ENCODE measurements at regions not wholly inside any gene's neighbourhood (a gene's known extent, or its start where the extent isn't known, plus 50 kb on each side); places are given as distances from the start of the nearest gene placed in this dataset.
"Not testable (repeated sequence)": the region's sequence is repeated elsewhere in the genome, so short reads cannot be mapped to it uniquely, and the experiment has no call there.

GRCh38 chr4:23084559-23085248, 392.0 kb downstream of the GBA3 start:
- DNase-seq (ENCODE audit: low read depth), result no peak

- DNase-seq (ENCODE audit: low read depth), result no peak
Observed at GRCh38 chr4:23083391-23083790, 390.7 kb downstream of the GBA3 start.

GRCh38 chr4:23080171-23080570, 387.4 kb downstream of the GBA3 start:
- not testable (repeated sequence) for DNase-seq (ENCODE audit: low read depth)

DNA sequence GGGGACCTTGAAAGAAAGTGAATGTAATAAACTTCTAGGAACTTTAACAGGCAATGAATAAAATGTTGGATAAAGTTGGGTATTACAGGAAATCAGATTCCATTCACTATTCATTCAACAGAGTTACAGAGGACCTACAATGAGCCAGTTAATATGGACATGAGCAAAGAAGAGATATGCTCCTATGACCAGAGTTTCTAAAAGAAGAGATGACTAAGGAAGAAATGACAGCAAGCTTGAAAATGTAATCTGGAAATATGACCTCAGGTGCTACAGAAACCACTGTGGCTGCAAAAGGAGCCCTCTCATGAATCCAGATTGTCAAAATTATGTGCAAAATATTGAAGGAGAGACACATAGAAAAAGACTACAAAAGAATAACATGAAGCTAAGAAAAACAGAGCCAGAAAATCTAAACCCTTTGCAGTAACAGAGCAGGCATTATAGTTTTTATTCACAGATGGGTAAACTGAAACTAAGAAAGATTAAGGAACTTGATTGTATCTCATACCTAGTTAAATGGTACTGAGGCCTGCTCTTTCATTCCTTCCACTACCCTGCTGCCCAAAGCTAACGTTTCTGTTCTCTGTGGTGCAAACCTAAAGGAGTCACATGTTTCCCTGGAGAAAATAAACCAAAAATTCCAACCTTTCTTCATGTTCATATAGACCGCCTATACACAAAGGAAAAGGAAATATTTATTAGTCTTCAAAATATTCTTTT, 378.3 kb downstream of the GBA3 start:
- DNase-seq (ENCODE audit: low read depth), result no peak

DNA sequence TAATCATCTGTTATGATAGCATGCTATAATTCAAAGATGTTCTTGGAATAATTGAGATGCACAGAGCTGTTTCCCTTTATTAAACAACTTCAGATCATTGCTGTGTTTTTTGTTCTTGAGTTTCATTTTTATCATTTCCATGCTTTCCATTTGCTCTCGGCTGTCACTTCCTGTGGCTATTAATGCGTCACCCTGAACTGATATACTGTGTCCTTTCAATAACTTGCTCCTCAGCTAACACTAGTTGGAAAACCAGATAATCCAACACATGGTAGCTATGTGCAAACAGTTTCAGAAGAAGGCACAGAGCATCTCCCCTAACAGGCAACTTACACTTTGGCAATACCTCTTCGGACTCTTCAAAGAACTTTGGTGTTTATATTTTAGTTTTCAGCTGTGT, 376.0 kb downstream of the GBA3 start:
- DNase-seq (ENCODE audit: low read depth), result no peak

- no peak for DNase-seq (ENCODE audit: low read depth)
Observed at GRCh38 chr4:23068287-23068686, 375.6 kb downstream of the GBA3 start.

DNA sequence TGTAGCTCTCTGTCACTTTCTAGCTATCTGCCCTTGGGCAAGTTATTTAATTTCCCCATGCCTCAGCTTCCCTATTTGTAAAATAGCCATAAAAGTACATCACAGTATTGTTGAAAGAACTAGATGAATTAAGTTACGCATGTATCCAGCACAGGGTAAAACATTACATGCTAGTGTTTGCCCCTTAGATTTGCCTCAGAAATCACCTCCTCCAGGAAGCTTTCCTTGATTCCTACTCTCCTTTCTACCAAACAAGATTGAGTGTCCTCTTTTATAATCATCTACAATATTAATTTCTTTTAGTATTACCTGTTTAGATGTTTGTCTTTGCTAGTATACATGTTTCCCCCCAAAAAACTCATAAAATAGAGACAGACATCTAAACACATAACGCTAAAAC, 369.5 kb downstream of the GBA3 start:
- DNase-seq (ENCODE audit: low read depth), result no peak

- no peak for DNase-seq (ENCODE audit: low read depth)
Observed at GRCh38 chr4:23061431-23061830, 368.7 kb downstream of the GBA3 start.

GRCh38 chr4:23060776-23061175, 368.0 kb downstream of the GBA3 start:
- no peak for DNase-seq (ENCODE audit: low read depth)

DNA sequence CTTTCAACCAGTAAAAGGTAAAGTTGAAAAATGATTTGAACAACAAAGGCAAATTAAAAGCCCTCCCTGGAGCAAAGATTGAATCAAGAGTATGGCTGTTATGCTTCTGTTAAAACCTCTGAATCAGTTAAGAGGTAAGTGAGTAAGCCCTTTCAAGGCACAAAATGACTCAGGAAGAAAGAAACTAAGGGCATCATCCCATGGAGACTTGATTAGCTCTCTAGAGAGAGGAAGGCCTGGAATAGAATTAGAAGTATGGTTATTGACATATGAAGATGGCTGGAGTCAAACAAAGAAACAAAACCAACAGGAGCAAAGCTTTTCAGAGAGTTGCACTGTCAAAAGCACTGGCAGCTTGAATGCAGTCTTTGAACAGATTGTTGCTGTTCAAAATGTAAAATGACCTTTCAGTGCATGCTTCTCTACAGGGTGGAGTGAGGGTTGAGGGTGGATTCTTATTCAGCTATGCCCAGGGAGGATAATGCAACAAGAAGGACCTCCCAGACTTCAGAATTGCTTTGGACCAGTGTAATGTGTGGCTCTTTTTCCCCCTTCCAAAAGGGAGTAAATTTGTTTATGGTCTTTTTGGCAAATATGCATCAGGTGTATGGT, 365.5 kb downstream of the GBA3 start:
- no peak for DNase-seq (ENCODE audit: low read depth)

DNA sequence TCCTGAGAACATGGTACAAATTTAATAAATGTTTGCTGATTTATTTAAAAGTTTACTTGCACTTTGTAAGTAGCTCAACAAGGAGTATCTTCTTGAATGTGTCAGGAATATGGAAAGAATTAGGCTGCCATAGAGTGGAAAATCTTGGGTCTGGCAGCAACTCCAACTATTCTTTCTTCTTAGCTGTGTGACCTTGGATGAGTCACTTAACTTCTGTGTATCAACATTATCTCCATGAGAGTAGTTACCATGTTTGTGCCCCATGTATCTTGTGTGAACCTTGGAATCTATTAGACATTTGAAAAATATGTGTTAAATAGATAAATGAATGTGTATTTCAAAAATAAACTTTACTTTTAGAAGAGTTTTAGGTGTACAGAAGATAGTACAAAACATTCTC, 348.8 kb downstream of the GBA3 start:
- no peak for DNase-seq (ENCODE audit: low read depth)

- no peak for DNase-seq (ENCODE audit: low read depth)
Observed at GRCh38 chr4:23040539-23040938, 347.8 kb downstream of the GBA3 start.

DNA sequence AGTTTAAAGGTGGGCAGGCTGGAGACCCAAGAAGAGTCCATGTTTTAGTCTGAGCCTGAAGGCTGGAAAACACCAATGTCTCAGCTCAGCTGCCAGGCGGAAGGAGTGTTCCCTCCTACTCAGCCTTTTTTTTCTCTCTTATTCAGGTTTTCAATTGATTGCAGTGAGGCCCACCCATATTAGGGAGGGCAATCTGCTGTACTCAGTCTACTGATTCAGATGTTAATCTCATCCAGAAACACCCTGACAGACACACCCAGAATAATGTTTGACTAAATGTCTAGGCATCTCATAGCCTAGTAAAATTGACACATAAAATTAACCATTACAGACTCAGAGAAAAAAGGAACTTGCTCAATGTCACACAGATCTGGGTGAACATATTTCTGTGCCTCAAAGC, 347.1 kb downstream of the GBA3 start:
- DNase-seq (ENCODE audit: low read depth), result no peak

DNA sequence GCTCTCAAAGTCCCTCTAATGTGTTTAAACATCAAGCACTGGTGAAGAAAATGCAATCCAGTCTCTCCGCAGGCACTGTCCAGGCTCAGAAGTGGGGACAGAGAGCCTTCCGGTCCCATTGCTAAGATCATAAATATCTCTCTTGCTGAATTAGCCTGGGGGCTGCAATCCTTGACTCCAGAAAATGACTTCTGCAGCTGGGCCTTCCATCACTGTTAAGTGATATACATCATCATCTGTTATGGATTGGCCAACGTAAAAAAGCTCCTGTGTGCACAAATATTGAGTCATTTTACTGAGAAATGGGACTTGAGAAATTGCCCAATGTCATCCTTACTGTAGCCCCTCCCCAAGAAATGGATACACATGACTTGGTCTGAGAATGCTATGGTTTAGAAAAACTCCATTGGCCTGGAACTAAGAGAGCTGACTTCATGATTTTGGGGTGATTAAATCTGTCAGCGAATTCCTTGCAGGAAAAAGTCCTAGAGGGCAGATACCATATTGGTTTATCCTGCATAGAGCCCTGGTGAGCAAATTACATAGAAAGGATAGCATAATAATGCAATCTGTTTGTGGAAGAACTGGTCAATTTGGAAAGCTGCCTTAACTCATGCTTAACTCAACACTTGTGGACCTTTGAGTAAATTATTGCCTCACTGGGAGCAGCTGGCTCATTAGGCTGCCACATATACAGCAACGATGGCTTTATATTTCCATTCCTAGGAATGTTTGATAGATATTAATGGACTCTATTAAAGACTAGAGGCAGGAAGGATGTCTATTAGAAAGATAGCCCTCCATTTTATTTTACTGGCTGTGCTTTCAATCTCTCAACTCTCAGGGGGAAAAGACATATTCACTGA, 346.1 kb downstream of the GBA3 start:
- no peak for DNase-seq (ENCODE audit: low read depth)

GRCh38 chr4:23036921-23037495, 344.3 kb downstream of the GBA3 start:
- no peak for DNase-seq (ENCODE audit: low read depth)

- DNase-seq (ENCODE audit: low read depth), result no peak
Observed at GRCh38 chr4:23036503-23036902, 343.8 kb downstream of the GBA3 start.

DNA sequence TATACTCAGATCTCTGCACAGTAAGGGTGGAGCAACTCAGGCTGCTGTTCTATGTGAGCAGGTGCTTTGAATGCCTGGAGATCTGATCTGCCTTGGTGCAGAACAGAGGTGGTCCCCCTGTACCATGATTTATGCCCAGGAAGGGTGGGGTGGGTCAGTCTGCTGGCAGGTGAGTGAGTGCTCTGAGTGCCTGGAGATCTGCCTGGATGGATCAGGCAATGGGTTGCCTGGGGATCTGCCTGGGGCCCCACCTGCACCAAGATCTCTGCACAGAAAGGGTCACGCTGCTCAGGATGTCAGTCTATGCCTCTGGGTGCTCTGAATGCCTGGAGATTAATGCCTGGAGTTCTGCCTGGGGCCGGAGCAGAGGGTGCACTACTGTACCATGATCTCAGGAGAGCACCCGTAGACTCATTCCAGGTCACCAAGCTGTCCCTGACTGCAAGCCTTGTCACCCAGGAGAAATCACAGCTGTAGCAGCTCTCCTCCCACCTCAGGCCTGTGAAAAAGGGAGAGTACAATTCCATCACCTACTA, 342.9 kb downstream of the GBA3 start:
- DNase-seq (ENCODE audit: low read depth), result no peak

DNA sequence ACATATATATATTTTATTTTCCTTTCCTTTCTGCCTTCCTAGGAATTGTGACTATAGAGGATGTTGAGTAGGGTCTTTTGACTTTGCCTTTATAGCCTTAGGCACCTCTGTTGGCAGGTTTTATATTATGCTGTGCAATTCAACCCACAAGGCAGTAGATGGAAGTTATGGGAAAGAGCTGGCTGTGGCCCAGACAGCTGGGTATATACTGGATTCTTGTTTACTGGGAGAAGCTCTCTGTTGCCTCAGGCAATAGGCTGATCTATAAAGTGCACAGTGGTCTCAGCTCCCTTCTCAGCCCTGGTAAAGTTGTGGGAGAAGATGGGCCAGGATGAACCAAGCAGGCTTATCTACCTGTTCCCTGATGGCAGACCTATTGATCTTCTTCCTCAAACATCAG, 342.0 kb downstream of the GBA3 start:
- DNase-seq (ENCODE audit: low read depth), result no peak

DNA sequence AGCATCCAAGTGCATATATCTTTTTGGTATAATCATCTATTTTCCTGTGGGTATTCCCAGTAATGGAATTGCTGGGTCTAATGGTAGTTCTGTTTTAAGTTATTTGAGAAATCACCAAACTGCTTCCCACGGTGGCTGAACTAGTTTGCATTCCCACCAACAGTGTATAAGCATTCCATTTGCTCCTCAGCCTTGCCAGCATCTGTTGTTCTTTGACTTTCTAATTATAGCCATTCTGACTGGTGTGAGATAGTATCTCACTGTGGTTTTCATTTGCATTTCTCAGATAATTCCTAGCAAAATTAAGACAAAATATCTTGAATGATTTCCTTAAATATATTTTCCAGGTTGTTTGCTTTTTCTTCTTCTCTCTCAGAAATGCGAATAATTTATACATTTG, 341.1 kb downstream of the GBA3 start:
- no peak for DNase-seq (ENCODE audit: low read depth)

- no peak for DNase-seq (ENCODE audit: low read depth)
Observed at GRCh38 chr4:23028875-23029274, 336.1 kb downstream of the GBA3 start.

DNA sequence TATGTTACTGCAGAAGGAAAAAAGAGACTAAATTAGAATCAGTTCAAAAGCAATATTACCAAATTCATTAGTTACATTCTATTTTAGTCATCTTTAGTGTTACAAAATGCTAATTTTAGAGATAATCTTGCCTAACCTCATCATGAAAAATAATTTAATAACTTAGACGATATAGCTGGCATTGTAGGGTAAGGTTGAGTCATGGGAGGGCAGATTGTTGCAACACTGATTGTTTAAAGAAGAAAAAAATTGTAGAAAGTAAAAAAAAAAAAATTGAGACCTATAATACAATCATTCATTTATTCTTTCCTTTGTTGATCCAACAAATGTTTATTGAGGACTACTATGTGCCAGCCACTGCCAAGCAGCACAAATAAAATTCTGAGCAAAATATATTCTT, 330.9 kb downstream of the GBA3 start:
- no peak for DNase-seq (ENCODE audit: low read depth)

- DNase-seq (ENCODE audit: low read depth), result no peak
Observed at GRCh38 chr4:23023121-23023520, 330.4 kb downstream of the GBA3 start.

Measured in activated T-cell treated with anti-CD3 and anti-CD28 coated beads for 24 hours (primary cell).